GM18511 (cell line): ENCODE measurements at regions not wholly inside any gene's neighbourhood (a gene's known extent, or its start where the extent isn't known, plus 50 kb on each side); places are given as distances from the start of the nearest gene placed in this dataset.

Source experiments
- ATAC-seq: cut with Tn5 transposase; IDR thresholded peaks from one replicate; pipeline ENCODE4 v1.9.1; 2021; ENCODE audit warnings: mild to moderate bottlenecking, moderate library complexity; ENCODE audit not compliant: unreplicated experiment

- no peak for ATAC-seq
Measured at GRCh38 chr7:26046150-26046549, 105.8 kb upstream of the NFE2L3 start.

- no peak for ATAC-seq
Measured at GRCh38 chr7:26046878-26047277, 105.1 kb upstream of the NFE2L3 start.

- ATAC-seq: no peak
Measured at GRCh38 chr7:26048663-26049062, 103.3 kb upstream of the NFE2L3 start.

- no peak for ATAC-seq
Measured at GRCh38 chr7:26049081-26049480, 102.9 kb upstream of the NFE2L3 start.

- no peak for ATAC-seq
Measured at GRCh38 chr7:26051021-26051420, 101.0 kb upstream of the NFE2L3 start.

- ATAC-seq: no peak
Measured at GRCh38 chr7:26052706-26053105, 99.3 kb upstream of the NFE2L3 start.

GRCh38 chr7:26054386-26054785 is 97.6 kb upstream of the NFE2L3 start:
- ATAC-seq: no peak

- ATAC-seq: no peak
Measured at GRCh38 chr7:26055241-26055640, 96.8 kb upstream of the NFE2L3 start.

- ATAC-seq: no peak
Measured at GRCh38 chr7:26060733-26061677, 91.0 kb upstream of the NFE2L3 start.

- ATAC-seq: peak; percentile 59
Measured at GRCh38 chr7:26061678-26062603, 90.1 kb upstream of the NFE2L3 start.

GRCh38 chr7:26065652-26066051 is 86.3 kb upstream of the NFE2L3 start:
- no peak for ATAC-seq

- ATAC-seq: no peak
Measured at GRCh38 chr7:26066736-26067135, 85.3 kb upstream of the NFE2L3 start.

- no peak for ATAC-seq
Measured at GRCh38 chr7:26070290-26070689, 81.7 kb upstream of the NFE2L3 start.

GRCh38 chr7:26071622-26072456 is 80.2 kb upstream of the NFE2L3 start:
- no peak for ATAC-seq

GRCh38 chr7:26073041-26073440 is 79.0 kb upstream of the NFE2L3 start:
- ATAC-seq: no peak

GRCh38 chr7:26074919-26075318 is 77.1 kb upstream of the NFE2L3 start:
- ATAC-seq: no peak

- no peak for ATAC-seq
Measured at GRCh38 chr7:26076691-26077090, 75.3 kb upstream of the NFE2L3 start.

GRCh38 chr7:26078437-26079336 is 73.3 kb upstream of the NFE2L3 start:
- peak; percentile 91 for ATAC-seq

- no peak for ATAC-seq
Measured at GRCh38 chr7:26081638-26082037, 70.4 kb upstream of the NFE2L3 start.

GRCh38 chr7:26083113-26083512 is 68.9 kb upstream of the NFE2L3 start:
- ATAC-seq: no peak
